ENCODE measurements at regions not wholly inside any gene's neighbourhood (a gene's known extent, or its start where the extent isn't known, plus 50 kb on each side); places are given as distances from the start of the nearest gene placed in this dataset.

DNA sequence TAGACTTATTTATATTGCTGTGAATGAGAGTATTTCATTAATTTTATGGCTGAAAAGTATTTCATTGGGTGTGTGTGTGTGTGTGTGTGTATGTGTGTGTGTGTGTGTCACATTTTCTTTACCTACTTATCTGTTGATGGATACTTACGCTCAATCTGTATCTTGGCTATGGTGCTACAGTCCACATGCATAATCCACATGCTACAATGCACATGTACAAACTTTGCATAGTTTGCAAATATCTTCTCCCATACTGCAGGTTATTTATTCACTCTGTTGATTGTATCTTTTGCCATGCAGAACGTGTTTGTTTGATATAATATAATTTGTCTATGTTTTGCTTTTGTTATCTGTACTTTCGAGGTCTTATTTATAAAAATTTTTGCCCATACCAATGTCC is 167.8 kb downstream of the RAB28 start:
- TF ChIP-seq, protein P1, sequence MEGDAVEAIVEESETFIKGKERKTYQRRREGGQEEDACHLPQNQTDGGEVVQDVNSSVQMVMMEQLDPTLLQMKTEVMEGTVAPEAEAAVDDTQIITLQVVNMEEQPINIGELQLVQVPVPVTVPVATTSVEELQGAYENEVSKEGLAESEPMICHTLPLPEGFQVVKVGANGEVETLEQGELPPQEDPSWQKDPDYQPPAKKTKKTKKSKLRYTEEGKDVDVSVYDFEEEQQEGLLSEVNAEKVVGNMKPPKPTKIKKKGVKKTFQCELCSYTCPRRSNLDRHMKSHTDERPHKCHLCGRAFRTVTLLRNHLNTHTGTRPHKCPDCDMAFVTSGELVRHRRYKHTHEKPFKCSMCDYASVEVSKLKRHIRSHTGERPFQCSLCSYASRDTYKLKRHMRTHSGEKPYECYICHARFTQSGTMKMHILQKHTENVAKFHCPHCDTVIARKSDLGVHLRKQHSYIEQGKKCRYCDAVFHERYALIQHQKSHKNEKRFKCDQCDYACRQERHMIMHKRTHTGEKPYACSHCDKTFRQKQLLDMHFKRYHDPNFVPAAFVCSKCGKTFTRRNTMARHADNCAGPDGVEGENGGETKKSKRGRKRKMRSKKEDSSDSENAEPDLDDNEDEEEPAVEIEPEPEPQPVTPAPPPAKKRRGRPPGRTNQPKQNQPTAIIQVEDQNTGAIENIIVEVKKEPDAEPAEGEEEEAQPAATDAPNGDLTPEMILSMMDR (IDR thresholded peaks at IDR 0.05), result no peak
- no peaks in the 10 kb centered on the region for H3K4me1 Mint-ChIP-seq
- H3K27ac Mint-ChIP-seq, result no peak overlapping the region
- Histone ChIP-seq H3K27me3 (ENCODE audit: control insufficient read depth in 2 of 2, insufficient read depth in 2 of 2, low read length in 2 of 2) (no peaks in the 10 kb centered on the region), H3K9me3 (replicated peaks in 1 of 2; ENCODE audit: control insufficient read depth in 1 of 2, insufficient read depth in 1 of 2, low read length in 2 of 2) (no peaks in the 10 kb centered on the region), H3K27ac (ENCODE audit: low read depth in 1 of 2, low read length in 2 of 2) (no peak overlapping the region), H3K4me3 (replicated peaks in 1 of 3; ENCODE audit: low read depth in 2 of 3, low read length in 3 of 3) (no peak overlapping the region), H3K36me3 (replicated peaks in 1 of 2; ENCODE audit: control insufficient read depth in 1 of 2, insufficient read depth in 2 of 2, low read length in 2 of 2) (no peaks in the 10 kb centered on the region), H3K79me2 (ENCODE audit: insufficient read depth, low read length) (no peaks in the 10 kb centered on the region), H3K4me1 (ENCODE audit: control insufficient read depth in 1 of 2, insufficient read depth in 2 of 2, low read length in 2 of 2) (no peaks in the 10 kb centered on the region), H2AFZ (ENCODE audit: insufficient read depth, low read depth, low read length, poor library complexity, severe bottlenecking) (no peak overlapping the region), H4K20me1 (ENCODE audit: insufficient read depth, low read length) (no peaks in the 10 kb centered on the region), H3K9ac (ENCODE audit: insufficient read depth, low read length, poor library complexity, severe bottlenecking) (no peak overlapping the region), H3K4me2 (replicated peaks; ENCODE audit: extremely low read depth, low read length, poor library complexity, severe bottlenecking) (no peak overlapping the region)
- H3K4me3 Mint-ChIP-seq, result no peak overlapping the region
- peaks cover 0 to 6% (median 3%) of the 10 kb centered on the region in 7 donors for H3K9me3 Mint-ChIP-seq
- WGBS (ENCODE audit: insufficient coverage), result no CpG with 5 or more reads among the region's 3 CpGs
- intact Hi-C loops (cut with micrococcal nuclease), result no loop called here
- H3K36me3 Mint-ChIP-seq, result no peaks in the 10 kb centered on the region
- no peak for DNase-seq
- peaks cover 0 to 2% (median 0%) of the 10 kb centered on the region in 3 donors for H3K27me3 Mint-ChIP-seq (ENCODE audit: low read depth in 3 of 3)

DNA sequence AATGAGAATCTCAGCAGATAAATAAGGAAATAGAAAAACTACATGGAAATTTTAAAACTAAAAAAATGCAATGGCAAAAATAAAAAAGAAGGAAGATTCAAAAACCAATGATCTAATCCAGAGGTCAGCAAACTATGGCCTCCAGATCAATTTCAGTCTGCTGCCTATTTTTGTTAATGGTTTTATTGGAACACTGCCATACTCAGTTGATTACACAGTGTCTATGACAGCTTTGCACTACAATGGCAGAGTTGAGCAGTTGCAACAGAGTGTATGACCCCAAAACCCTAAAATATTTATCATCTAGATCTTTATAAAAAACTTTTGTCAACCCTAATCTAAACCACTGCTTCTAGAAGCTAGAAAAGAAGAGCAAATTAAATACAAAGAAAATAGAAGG is 170.3 kb downstream of the RAB28 start:
- H3K27me3 Mint-ChIP-seq (ENCODE audit: low read depth in 3 of 3), result peaks cover 0 to 2% (median 0%) of the 10 kb centered on the region in 3 donors
- Histone ChIP-seq H3K79me2 (ENCODE audit: insufficient read depth, low read length) (no peaks in the 10 kb centered on the region), H3K27ac (ENCODE audit: low read depth in 1 of 2, low read length in 2 of 2) (no peak overlapping the region), H3K4me2 (replicated peaks; ENCODE audit: extremely low read depth, low read length, poor library complexity, severe bottlenecking) (no peak overlapping the region), H4K20me1 (ENCODE audit: insufficient read depth, low read length) (no peaks in the 10 kb centered on the region), H3K9me3 (replicated peaks in 1 of 2; ENCODE audit: control insufficient read depth in 1 of 2, insufficient read depth in 1 of 2, low read length in 2 of 2) (no peaks in the 10 kb centered on the region), H3K4me3 (replicated peaks in 1 of 3; ENCODE audit: low read depth in 2 of 3, low read length in 3 of 3) (no peak overlapping the region), H3K36me3 (replicated peaks in 1 of 2; ENCODE audit: control insufficient read depth in 1 of 2, insufficient read depth in 2 of 2, low read length in 2 of 2) (no peaks in the 10 kb centered on the region), H3K9ac (ENCODE audit: insufficient read depth, low read length, poor library complexity, severe bottlenecking) (no peak overlapping the region), H3K4me1 (ENCODE audit: control insufficient read depth in 1 of 2, insufficient read depth in 2 of 2, low read length in 2 of 2) (no peaks in the 10 kb centered on the region), H3K27me3 (ENCODE audit: control insufficient read depth in 2 of 2, insufficient read depth in 2 of 2, low read length in 2 of 2) (no peaks in the 10 kb centered on the region), H2AFZ (ENCODE audit: insufficient read depth, low read depth, low read length, poor library complexity, severe bottlenecking) (no peak overlapping the region)
- H3K36me3 Mint-ChIP-seq, result no peaks in the 10 kb centered on the region
- TF ChIP-seq, protein P1 (IDR thresholded peaks at IDR 0.05), result no peak
- intact Hi-C loops (cut with micrococcal nuclease), result no loop called here
- H3K27ac Mint-ChIP-seq, result no peak overlapping the region
- H3K4me3 Mint-ChIP-seq, result no peak overlapping the region
- DNase-seq, result no peak
- H3K9me3 Mint-ChIP-seq, result peaks cover 0 to 8% (median 3%) of the 10 kb centered on the region in 7 donors
- H3K4me1 Mint-ChIP-seq, result no peaks in the 10 kb centered on the region
